HG02588 (cell line): ENCODE measurements at regions not wholly inside any gene's neighbourhood (a gene's known extent, or its start where the extent isn't known, plus 50 kb on each side); places are given as distances from the start of the nearest gene placed in this dataset.
A peak's percentile ranks its signal among the peaks of the same experiment; 100 is the strongest.
"Not testable (repeated sequence)": the region's sequence is repeated elsewhere in the genome, so short reads cannot be mapped to it uniquely, and the experiment has no call there.

Experiments
- ATAC-seq: cut with Tn5 transposase; IDR thresholded peaks from one replicate; pipeline ENCODE4 v1.9.1; 2021; ENCODE audit warnings: mild to moderate bottlenecking, moderate library complexity; ENCODE audit not compliant: unreplicated experiment

GRCh38 chr12:103011974-103012763 lies 54.7 kb downstream of the ASCL1 start:
- no peak for ATAC-seq

DNA sequence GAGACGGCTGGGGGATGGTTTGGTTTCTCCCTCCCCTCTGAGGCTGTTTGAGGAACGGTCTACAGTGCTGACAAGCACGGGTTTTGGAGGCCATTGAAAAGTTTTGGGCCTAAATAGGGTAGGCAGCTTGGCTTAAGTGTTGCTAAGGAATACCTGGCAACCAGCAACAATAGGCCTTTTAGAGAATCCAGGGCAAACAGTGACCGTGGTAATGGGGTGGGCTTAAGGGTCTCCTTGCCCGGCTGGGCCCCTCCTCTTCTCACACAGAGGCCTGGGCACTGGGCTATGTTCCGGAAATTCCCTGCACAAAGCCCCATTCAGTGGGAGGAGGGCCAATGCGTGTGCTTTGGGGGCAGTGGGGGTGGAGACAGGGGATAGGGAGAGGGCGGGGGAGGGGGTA lies 55.4 kb downstream of the ASCL1 start:
- ATAC-seq, result no peak

DNA sequence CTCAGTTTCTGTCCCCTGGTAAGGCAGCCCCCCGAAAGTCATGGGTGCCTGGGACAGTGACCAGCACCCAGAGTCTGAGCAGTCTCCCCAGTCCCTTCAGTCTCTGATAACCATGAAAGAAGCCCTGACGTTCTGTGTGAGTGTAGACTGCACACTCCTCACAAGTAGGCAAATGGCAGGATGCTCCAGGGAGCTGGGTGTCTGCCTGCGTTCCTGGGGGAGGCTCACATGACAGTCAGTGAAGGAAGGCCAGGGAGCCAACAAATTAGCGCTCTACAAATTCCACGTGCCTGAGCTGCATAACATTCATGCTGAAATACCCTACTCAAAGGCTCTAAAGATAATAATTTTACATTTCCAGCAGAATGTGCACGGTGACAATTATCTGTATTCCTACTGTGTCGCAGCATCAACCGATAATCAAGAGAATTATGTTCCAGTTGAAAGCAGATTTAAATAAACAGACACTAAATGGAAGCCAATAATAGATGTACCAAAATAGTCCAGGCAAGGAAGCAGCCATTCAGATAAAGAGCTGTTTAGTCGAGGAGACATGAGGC lies 56.3 kb downstream of the ASCL1 start:
- ATAC-seq, result no peak

GRCh38 chr12:103016381-103016780 lies 58.9 kb downstream of the ASCL1 start:
- no peak for ATAC-seq

- ATAC-seq, result no peak
These were observed 63.4 kb downstream of the ASCL1 start for GRCh38 chr12:103020839-103021238.

DNA sequence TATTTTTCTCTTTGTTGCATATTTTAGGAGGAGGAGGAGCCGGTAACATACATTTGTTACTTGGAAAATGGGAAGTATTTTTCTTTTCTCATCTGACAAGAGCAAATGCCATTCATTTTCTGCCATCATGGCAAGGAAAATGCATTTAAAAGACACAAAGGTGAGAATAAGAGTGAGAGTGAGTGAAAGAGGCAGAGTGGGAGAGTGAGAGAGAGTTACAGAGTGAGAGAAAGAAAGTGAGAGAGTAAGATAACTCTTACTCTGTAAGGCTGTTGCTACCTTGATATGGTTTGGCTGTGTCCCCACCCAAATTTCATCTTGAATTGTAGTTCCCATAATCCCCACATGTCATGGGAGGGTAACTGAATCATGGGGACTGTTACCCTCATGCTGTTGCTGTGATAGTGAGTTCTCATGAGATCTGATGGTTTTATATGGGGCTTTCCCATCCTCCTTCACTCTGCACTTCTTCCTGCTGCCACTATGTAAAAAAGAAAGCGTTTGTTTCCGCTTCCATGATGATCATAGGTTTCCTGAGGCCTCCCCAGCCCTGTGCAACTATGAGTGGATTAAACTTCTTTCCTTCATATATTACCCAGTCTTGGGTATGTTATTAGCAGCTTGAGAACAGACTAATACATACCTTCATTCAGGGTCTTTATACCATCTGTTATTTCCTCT lies 64.2 kb downstream of the ASCL1 start:
- ATAC-seq, result no peak

DNA sequence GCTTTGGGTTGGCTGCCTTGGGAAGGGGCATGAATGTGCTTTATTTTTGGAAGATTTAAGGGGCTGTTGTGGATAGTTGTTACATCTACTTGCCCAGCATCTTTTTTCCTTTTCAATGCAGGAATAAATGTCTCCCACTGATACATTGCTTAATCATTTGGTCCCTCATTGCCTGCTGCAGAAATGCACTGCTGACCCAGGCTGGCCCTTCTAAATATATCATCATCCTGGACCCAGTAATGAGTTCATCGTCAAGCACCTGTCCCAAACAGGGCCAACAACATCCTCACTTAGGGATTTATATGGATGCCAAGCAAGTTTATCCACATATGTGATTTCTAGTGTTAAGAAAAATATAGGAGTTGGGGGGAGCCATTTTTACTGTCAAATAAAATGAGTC lies 67.2 kb downstream of the ASCL1 start:
- no peak for ATAC-seq

GRCh38 chr12:103026643-103027042 lies 69.2 kb downstream of the ASCL1 start:
- not testable (repeated sequence) for ATAC-seq

DNA sequence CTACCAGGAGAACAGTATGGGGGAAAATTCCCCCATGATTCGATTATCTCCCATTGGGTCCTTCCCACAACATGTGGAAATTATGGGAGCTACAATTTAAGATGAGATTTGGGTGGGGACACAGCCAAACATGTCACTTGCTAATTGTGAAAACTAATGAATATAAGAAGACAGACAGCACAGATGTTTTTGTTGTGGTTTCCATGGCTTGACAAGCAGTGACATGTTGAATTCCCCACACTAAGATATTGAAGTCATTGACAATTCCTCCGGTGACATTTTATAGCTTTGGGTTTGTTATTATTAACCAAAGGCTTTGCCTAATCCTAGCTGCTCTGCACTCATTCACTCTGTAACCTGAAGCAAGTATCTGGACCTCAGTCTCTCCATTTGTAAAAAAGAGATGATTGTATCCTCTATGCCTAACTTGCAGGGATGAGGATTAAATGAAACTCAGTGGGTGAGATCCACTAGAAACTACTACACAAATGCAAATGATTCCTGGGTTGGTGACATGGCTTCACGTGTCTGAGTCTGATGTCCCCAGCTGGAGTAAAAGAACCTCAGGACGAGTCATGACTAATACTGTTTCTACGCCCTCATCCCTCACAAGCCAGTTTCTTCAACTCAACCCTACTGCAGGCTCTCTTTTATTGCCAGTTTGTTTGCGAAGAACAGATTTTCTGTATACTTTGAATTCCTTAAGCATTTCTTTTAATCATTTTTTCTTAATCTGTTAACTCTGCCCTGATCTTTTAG lies 71.6 kb downstream of the ASCL1 start:
- no peak for ATAC-seq

GRCh38 chr12:103036581-103037214 lies 79.2 kb downstream of the ASCL1 start:
- ATAC-seq, result no peak

- ATAC-seq, result no peak
These were observed 86.3 kb downstream of the ASCL1 start for GRCh38 chr12:103043531-103044486.

GRCh38 chr12:103046154-103046553 lies 88.7 kb downstream of the ASCL1 start:
- no peak for ATAC-seq

DNA sequence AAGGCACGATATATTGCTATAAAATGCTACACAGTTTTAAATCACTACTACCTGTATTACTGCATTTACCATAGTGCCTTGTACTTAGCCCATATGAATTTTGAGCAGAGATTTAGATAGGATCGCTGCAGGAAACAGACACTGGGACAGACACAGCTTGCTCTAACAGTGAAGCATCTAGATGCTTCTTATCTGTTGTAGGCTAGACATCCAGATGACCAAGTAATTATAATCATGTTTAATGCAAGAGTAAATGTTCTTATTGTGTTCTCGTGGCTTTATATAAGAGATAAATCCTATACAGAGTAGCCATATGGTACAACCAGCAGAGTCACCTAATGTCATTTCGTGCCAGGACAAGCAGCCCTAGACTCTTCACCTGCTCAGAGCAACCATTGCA lies 92.8 kb downstream of the ASCL1 start:
- ATAC-seq, result no peak

- ATAC-seq, result no peak
These were observed 95.6 kb downstream of the ASCL1 start for GRCh38 chr12:103053089-103053488.

GRCh38 chr12:103073630-103074029 lies 116.2 kb downstream of the ASCL1 start:
- ATAC-seq, result no peak

DNA sequence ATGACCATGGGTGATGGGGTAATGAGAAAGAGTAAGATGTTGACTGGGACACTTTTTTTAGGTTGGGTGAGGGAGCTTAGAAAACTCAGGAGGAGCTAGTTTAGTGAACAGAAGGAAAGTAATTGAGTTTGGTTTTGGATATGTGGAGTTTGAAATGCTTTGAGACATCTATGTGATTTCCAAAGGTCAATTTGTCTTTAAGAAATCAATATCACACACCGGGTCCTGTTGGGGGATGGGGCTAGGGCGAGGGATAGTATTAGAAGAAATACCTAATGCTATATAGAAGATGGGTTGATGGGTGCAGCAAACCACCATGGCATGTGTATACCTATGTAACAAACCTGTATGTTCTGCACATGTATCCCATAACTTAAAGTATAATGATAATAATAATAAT lies 118.4 kb downstream of the ASCL1 start:
- ATAC-seq, result no peak

DNA sequence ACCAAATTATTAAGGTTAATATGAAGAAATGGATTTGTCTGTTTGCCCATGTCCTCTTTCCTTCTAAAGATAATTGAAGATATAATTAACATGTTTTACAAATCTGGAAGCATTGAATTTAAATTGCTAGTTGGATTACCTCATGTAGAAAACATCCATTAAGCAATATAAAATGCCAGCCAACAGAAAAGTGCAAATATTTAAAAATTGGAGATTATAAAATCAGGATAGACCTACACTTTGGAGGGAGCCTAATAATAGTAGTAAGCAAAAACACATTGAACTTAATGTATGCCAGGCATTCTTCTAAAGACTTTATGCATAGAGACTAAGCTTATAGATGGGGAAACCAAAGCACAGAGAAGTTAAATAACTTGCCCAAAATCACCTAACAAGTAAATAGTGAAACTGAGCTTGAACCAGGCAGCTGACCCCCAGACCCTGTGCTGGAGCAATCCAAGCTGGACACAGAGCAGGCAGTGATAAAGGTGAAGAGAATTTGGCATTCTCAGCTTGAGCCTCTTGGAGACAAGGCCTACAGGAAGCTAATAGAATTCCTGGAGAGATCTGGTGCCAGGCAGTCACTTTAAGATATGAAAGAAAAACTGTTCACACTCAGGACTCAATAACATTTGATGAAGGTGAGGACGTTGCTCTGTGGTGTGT lies 119.8 kb downstream of the ASCL1 start:
- no peak for ATAC-seq

- peak; percentile 82 for ATAC-seq
These were observed 128.1 kb downstream of the ASCL1 start for GRCh38 chr12:103085541-103085940.

GRCh38 chr12:103086471-103086870 lies 129.0 kb downstream of the ASCL1 start:
- no peak for ATAC-seq
